Endothelial cell (in vitro differentiated cells): ENCODE measurements at regions not wholly inside any gene's neighbourhood (a gene's known extent, or its start where the extent isn't known, plus 50 kb on each side); places are given as distances from the start of the nearest gene placed in this dataset.

Experiments
- DNase-seq: peaks from one replicate; pipeline ENCODE4 v3.0.0; 2021; ENCODE audit warnings: low spot score
- H3K27ac Mint-ChIP-seq: one replicate; pipeline ENCODE4 v1.8.0; 2021; ENCODE audit warnings: mixed read lengths, inconsistent platforms; ENCODE audit not compliant: unreplicated experiment
- H3K27me3 Mint-ChIP-seq: one replicate; pipeline ENCODE4 v1.8.0; 2021; ENCODE audit warnings: mild to moderate bottlenecking, moderate library complexity, mixed read lengths, inconsistent platforms; ENCODE audit not compliant: unreplicated experiment
- H3K36me3 Mint-ChIP-seq: one replicate; pipeline ENCODE4 v1.8.0; 2021; ENCODE audit warnings: mild to moderate bottlenecking, low read depth, mixed read lengths, inconsistent platforms; ENCODE audit not compliant: unreplicated experiment
- H3K4me1 Mint-ChIP-seq: one replicate; pipeline ENCODE4 v1.8.0; 2021; ENCODE audit warnings: mild to moderate bottlenecking, mixed read lengths, inconsistent platforms; ENCODE audit not compliant: unreplicated experiment
- H3K4me3 Mint-ChIP-seq: one replicate; pipeline ENCODE4 v1.8.0; 2021; ENCODE audit warnings: mild to moderate bottlenecking, mixed read lengths, inconsistent platforms; ENCODE audit not compliant: unreplicated experiment
- H3K9me3 Mint-ChIP-seq: one replicate; pipeline ENCODE4 v1.8.0; 2021; ENCODE audit warnings: mixed read lengths, inconsistent platforms; ENCODE audit not compliant: unreplicated experiment
- TF ChIP-seq, protein P1 (sequence below): fragments of 200-600 bp; sonication (generic); IDR thresholded peaks from one replicate; pipeline ENCODE4 v1.5.0; 2021; ENCODE audit warnings: antibody characterized with exemption; ENCODE audit not compliant: unreplicated experiment

DNA sequence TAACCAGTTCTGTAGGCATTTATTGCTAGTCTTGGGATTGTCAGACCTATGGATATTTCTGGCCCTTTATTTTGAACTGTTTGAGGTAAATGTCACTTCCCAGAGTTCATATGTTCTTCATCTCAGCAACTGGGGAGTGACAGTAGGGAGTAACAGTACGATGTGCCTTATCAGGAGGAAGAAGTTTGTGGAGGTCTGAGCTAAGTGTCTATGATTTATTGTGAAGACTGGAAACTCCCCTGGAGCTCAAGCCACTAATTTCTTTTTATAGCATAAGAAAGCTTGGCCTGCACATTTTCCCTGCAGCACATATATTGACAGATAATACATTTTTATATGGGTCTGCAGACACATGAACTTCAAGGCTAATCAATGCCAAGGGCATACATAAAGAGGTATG is 383.8 kb downstream of the GRXCR1 start:
- no peaks in the 10 kb centered on the region for H3K4me1 Mint-ChIP-seq
- no peaks in the 10 kb centered on the region for H3K27me3 Mint-ChIP-seq
- H3K36me3 Mint-ChIP-seq = no peaks in the 10 kb centered on the region
- TF ChIP-seq, protein P1, sequence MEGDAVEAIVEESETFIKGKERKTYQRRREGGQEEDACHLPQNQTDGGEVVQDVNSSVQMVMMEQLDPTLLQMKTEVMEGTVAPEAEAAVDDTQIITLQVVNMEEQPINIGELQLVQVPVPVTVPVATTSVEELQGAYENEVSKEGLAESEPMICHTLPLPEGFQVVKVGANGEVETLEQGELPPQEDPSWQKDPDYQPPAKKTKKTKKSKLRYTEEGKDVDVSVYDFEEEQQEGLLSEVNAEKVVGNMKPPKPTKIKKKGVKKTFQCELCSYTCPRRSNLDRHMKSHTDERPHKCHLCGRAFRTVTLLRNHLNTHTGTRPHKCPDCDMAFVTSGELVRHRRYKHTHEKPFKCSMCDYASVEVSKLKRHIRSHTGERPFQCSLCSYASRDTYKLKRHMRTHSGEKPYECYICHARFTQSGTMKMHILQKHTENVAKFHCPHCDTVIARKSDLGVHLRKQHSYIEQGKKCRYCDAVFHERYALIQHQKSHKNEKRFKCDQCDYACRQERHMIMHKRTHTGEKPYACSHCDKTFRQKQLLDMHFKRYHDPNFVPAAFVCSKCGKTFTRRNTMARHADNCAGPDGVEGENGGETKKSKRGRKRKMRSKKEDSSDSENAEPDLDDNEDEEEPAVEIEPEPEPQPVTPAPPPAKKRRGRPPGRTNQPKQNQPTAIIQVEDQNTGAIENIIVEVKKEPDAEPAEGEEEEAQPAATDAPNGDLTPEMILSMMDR = no peak
- no peak overlapping the region for H3K4me3 Mint-ChIP-seq
- H3K9me3 Mint-ChIP-seq = no peaks in the 10 kb centered on the region
- no peak for DNase-seq
- H3K27ac Mint-ChIP-seq = no peak overlapping the region

GRCh38 chr4:43277003-43277402 is 384.5 kb downstream of the GRXCR1 start:
- Mint-ChIP-seq H3K27ac (no peak overlapping the region), H3K4me3 (no peak overlapping the region), H3K36me3 (no peaks in the 10 kb centered on the region), H3K9me3 (no peaks in the 10 kb centered on the region), H3K27me3 (no peaks in the 10 kb centered on the region), H3K4me1 (no peaks in the 10 kb centered on the region)
- TF ChIP-seq, protein P1 = no peak
- no peak for DNase-seq

DNA sequence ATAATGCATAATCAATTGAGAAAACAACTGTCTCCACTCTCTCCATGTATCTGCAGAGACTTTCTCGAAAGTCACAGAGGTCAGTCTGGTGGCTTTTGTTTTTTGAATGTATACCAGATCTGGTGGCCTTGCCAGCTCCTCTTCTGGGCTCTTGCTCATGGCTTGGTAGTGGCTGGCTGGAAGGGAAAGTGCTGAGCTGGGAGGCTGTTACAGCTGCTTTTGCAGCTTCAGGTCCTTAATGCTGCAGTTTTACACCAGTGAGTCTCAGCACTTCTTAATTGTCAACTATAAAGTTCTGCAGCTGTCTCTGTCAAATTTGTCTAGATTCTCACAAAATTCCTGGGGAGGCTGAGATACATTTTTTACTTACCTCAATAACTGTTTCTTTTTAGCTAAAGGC is 390.0 kb downstream of the GRXCR1 start:
- no peaks in the 10 kb centered on the region for H3K9me3 Mint-ChIP-seq
- H3K4me3 Mint-ChIP-seq = no peak overlapping the region
- no peak overlapping the region for H3K27ac Mint-ChIP-seq
- H3K36me3 Mint-ChIP-seq = no peaks in the 10 kb centered on the region
- no peak for DNase-seq
- TF ChIP-seq, protein P1 = no peak
- no peaks in the 10 kb centered on the region for H3K4me1 Mint-ChIP-seq
- H3K27me3 Mint-ChIP-seq = no peaks in the 10 kb centered on the region

- H3K4me3 Mint-ChIP-seq = no peak overlapping the region
- no peaks in the 10 kb centered on the region for H3K4me1 Mint-ChIP-seq
- no peaks in the 10 kb centered on the region for H3K9me3 Mint-ChIP-seq
- H3K27me3 Mint-ChIP-seq = no peaks in the 10 kb centered on the region
- TF ChIP-seq, protein P1 = no peak
- no peak overlapping the region for H3K27ac Mint-ChIP-seq
- DNase-seq = no peak
- no peaks in the 10 kb centered on the region for H3K36me3 Mint-ChIP-seq
Observed at GRCh38 chr4:43286137-43286536, 393.6 kb downstream of the GRXCR1 start.

- Mint-ChIP-seq H3K9me3 (no peaks in the 10 kb centered on the region), H3K27me3 (no peaks in the 10 kb centered on the region), H3K36me3 (no peaks in the 10 kb centered on the region), H3K4me3 (no peak overlapping the region), H3K27ac (no peak overlapping the region), H3K4me1 (no peaks in the 10 kb centered on the region)
- DNase-seq = no peak
- TF ChIP-seq, protein P1 = no peak
Observed at GRCh38 chr4:43296946-43297528, 404.5 kb downstream of the GRXCR1 start.
